ENCODE measurements at regions not wholly inside any gene's neighbourhood (a gene's known extent, or its start where the extent isn't known, plus 50 kb on each side); places are given as distances from the start of the nearest gene placed in this dataset.

DNA sequence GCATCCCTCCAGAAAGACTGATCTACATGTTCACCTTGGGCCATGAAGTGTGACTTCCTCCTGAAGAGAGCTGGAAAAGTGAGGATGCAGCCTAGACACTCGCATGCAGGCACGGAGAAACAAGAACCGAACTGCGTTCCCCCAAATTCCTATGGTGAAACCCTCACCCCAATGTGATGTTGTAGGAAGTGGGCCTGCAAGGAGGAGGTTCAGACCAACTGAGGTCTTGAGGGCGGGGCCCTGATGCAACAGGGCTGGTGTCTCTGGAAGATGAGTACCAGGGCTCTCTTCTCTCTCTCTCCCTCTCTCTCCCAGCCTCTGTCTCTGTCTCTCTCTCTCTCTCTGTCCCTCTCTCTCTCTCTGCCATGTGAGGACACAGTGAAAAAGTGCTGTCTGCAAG lies 501.1 kb downstream of the BRD1 start:
- TF ChIP-seq, protein P1, sequence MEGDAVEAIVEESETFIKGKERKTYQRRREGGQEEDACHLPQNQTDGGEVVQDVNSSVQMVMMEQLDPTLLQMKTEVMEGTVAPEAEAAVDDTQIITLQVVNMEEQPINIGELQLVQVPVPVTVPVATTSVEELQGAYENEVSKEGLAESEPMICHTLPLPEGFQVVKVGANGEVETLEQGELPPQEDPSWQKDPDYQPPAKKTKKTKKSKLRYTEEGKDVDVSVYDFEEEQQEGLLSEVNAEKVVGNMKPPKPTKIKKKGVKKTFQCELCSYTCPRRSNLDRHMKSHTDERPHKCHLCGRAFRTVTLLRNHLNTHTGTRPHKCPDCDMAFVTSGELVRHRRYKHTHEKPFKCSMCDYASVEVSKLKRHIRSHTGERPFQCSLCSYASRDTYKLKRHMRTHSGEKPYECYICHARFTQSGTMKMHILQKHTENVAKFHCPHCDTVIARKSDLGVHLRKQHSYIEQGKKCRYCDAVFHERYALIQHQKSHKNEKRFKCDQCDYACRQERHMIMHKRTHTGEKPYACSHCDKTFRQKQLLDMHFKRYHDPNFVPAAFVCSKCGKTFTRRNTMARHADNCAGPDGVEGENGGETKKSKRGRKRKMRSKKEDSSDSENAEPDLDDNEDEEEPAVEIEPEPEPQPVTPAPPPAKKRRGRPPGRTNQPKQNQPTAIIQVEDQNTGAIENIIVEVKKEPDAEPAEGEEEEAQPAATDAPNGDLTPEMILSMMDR (IDR thresholded peaks at IDR 0.05), result no peak
- no peak for TF ChIP-seq EP300 (IDR thresholded peaks at IDR 0.05)

Measured in tibial nerve (tissue), 4 donors.